GM12865 (cell line): ENCODE measurements at regions not wholly inside any gene's neighbourhood (a gene's known extent, or its start where the extent isn't known, plus 50 kb on each side); places are given as distances from the start of the nearest gene placed in this dataset.

Source experiments
- DNase-seq: peaks from one replicate; pipeline ENCODE4 v3.0.0; 2010; ENCODE audit warnings: low read depth
- H3K4me3 ChIP-seq: 2 replicates; pipeline ENCODE4 v1.5.1; 2011; ENCODE audit warnings: mild to moderate bottlenecking, low read depth, low read length, control low read depth
- CTCF ChIP-seq: IDR thresholded peaks from 2 replicates; pipeline ENCODE4 v1.5.1; 2011; ENCODE audit warnings: low read length, control low read depth, low read depth, inconsistent platforms; ENCODE audit not compliant: insufficient read depth; ENCODE audit errors: missing control alignments

- TF ChIP-seq CTCF = no peak
- no peak overlapping the region for H3K4me3 ChIP-seq
- no peak for DNase-seq
Observed at GRCh38 chr7:46391231-46392201, 470.4 kb upstream of the IGFBP3 start.

GRCh38 chr7:46390042-46390441, 469.0 kb upstream of the IGFBP3 start:
- no peak for DNase-seq
- no peak overlapping the region for H3K4me3 ChIP-seq
- TF ChIP-seq CTCF = no peak

GRCh38 chr7:46389146-46389545, 468.1 kb upstream of the IGFBP3 start:
- H3K4me3 ChIP-seq = no peak overlapping the region
- no peak for DNase-seq
- TF ChIP-seq CTCF = no peak

GRCh38 chr7:46387646-46388045, 466.6 kb upstream of the IGFBP3 start:
- H3K4me3 ChIP-seq = no peak overlapping the region
- no peak for TF ChIP-seq CTCF
- no peak for DNase-seq

- no peak for DNase-seq
- H3K4me3 ChIP-seq = no peak overlapping the region
- no peak for TF ChIP-seq CTCF
Observed at GRCh38 chr7:46386428-46387399, 465.6 kb upstream of the IGFBP3 start.

GRCh38 chr7:46385662-46386309, 464.7 kb upstream of the IGFBP3 start:
- no peak overlapping the region for H3K4me3 ChIP-seq
- no peak for TF ChIP-seq CTCF
- DNase-seq = no peak
